RWPE2 (cell line): ENCODE measurements at regions not wholly inside any gene's neighbourhood (a gene's known extent, or its start where the extent isn't known, plus 50 kb on each side); places are given as distances from the start of the nearest gene placed in this dataset.

ENCODE experiments used
- ATAC-seq: fragments of 200-7000 bp; cut with Tn5 transposase; 3 replicates; pipeline ENCODE4 v1.9.1; 2021; ENCODE audit warnings: low read depth
- DNase-seq: peaks from one replicate; pipeline ENCODE4 v3.0.0-alpha.2; 2020; ENCODE audit warnings: low spot score
- H3K27ac ChIP-seq: fragments of 450-650 bp; 2 replicates; pipeline ENCODE4 v1.5.1; 2017; ENCODE audit warnings: mild to moderate bottlenecking; ENCODE audit not compliant: poor library complexity, severe bottlenecking
- H3K27me3 ChIP-seq: fragments of 250-450 bp; sonication (Bioruptor Pico); 2 replicates; pipeline ENCODE4 v1.5.1; 2021; ENCODE audit warnings: mild to moderate bottlenecking, moderate library complexity; ENCODE audit not compliant: insufficient read depth, poor library complexity, severe bottlenecking
- H3K36me3 ChIP-seq: fragments of 250-450 bp; sonication (Bioruptor Pico); 2 replicates; pipeline ENCODE4 v1.5.1; 2020; ENCODE audit warnings: low read depth, mild to moderate bottlenecking, moderate library complexity
- H3K4me1 ChIP-seq: fragments of 250-450 bp; sonication (Bioruptor Pico); 2 replicates; pipeline ENCODE4 v1.5.1; 2021; ENCODE audit warnings: mild to moderate bottlenecking, moderate library complexity; ENCODE audit not compliant: insufficient read depth, poor library complexity, severe bottlenecking
- H3K4me3 ChIP-seq: fragments of 250-450 bp; sonication (Bioruptor Pico); 2 replicates; pipeline ENCODE4 v1.5.1; 2021; ENCODE audit warnings: mild to moderate bottlenecking, moderate library complexity; ENCODE audit not compliant: severe bottlenecking
- H3K9me3 ChIP-seq: fragments of 250-450 bp; sonication (Bioruptor Pico); 2 replicates; pipeline ENCODE4 v1.5.1; 2021; ENCODE audit warnings: mild to moderate bottlenecking, moderate library complexity; ENCODE audit not compliant: severe bottlenecking
- CTCF ChIP-seq: fragments of 450-650 bp; IDR thresholded peaks from one replicate; pipeline ENCODE4 v1.5.1; 2017; ENCODE audit warnings: mild to moderate bottlenecking, moderate library complexity; ENCODE audit not compliant: poor library complexity, severe bottlenecking

- Histone ChIP-seq H3K27me3 (no peaks in the 10 kb centered on the region), H3K27ac (no peak overlapping the region), H3K9me3 (no peaks in the 10 kb centered on the region), H3K4me1 (no peaks in the 10 kb centered on the region), H3K36me3 (no peaks in the 10 kb centered on the region), H3K4me3 (no peak overlapping the region)
- no peak for DNase-seq
- TF ChIP-seq CTCF = no peak
- ATAC-seq = no peak
These were observed 694.6 kb downstream of the EPHA4 start for GRCh38 chr2:220877491-220877890.

GRCh38 chr2:220877897-220878296 is 694.2 kb downstream of the EPHA4 start:
- no peak overlapping the region for H3K4me3 ChIP-seq
- no peak for DNase-seq
- H3K27me3 ChIP-seq = no peaks in the 10 kb centered on the region
- H3K36me3 ChIP-seq = no peaks in the 10 kb centered on the region
- no peak for ATAC-seq
- no peak for TF ChIP-seq CTCF
- H3K4me1 ChIP-seq = no peaks in the 10 kb centered on the region
- H3K27ac ChIP-seq = no peak overlapping the region
- no peaks in the 10 kb centered on the region for H3K9me3 ChIP-seq

- H3K4me3 ChIP-seq = no peak overlapping the region
- no peaks in the 10 kb centered on the region for H3K36me3 ChIP-seq
- ATAC-seq (peak; percentile 36; the same call in 2 of the 3 replicates), DNase-seq (no peak)
- H3K27me3 ChIP-seq = no peaks in the 10 kb centered on the region
- H3K27ac ChIP-seq = peak overlapping the region; percentile 27
- H3K4me1 ChIP-seq = no peaks in the 10 kb centered on the region
- no peak for TF ChIP-seq CTCF
- H3K9me3 ChIP-seq = no peaks in the 10 kb centered on the region
These were observed 691.2 kb downstream of the EPHA4 start for GRCh38 chr2:220880623-220881596.

GRCh38 chr2:220882507-220882906 is 689.6 kb downstream of the EPHA4 start:
- Histone ChIP-seq H3K4me1 (no peaks in the 10 kb centered on the region), H3K27me3 (no peaks in the 10 kb centered on the region), H3K9me3 (no peaks in the 10 kb centered on the region), H3K36me3 (no peaks in the 10 kb centered on the region), H3K4me3 (no peak overlapping the region), H3K27ac (no peak overlapping the region)
- no peak for TF ChIP-seq CTCF
- ATAC-seq = no peak
- no peak for DNase-seq

GRCh38 chr2:220885593-220885992 is 686.5 kb downstream of the EPHA4 start:
- TF ChIP-seq CTCF = no peak

More at GRCh38 chr2:220885593-220885992, 686.5 kb downstream of the EPHA4 start:
- no peak for ATAC-seq
- H3K27me3 ChIP-seq = no peaks in the 10 kb centered on the region
- no peaks in the 10 kb centered on the region for H3K36me3 ChIP-seq
- no peaks in the 10 kb centered on the region for H3K4me1 ChIP-seq
- no peaks in the 10 kb centered on the region for H3K9me3 ChIP-seq
- H3K27ac ChIP-seq = no peak overlapping the region
- DNase-seq = no peak
- H3K4me3 ChIP-seq = no peak overlapping the region
